ENCODE measurements at regions not wholly inside any gene's neighbourhood (a gene's known extent, or its start where the extent isn't known, plus 50 kb on each side); places are given as distances from the start of the nearest gene placed in this dataset.

GRCh38 chr2:64211276-64211921 is 67.2 kb upstream of the PELI1 start (continued):
- no peak for TF ChIP-seq ZNF462 (CRISPR knock-in tag; IDR thresholded peaks at IDR 0.05)

GRCh38 chr2:64212346-64212745 is 68.1 kb upstream of the PELI1 start:
- H3K9me2 ChIP-seq (ENCODE audit: insufficient read depth), result no peaks in the 10 kb centered on the region; the same call in 1 of the 2 replicates
- no peaks in the 10 kb centered on the region for H3F3A ChIP-seq (replicated peaks; ENCODE audit: low read depth)
- H3K9me3 Mint-ChIP-seq, result no peaks in the 10 kb centered on the region; the same call in 1 of the 3 replicates
- no peaks in the 10 kb centered on the region for H3K27me3 ChIP-seq (ENCODE audit: insufficient read depth)
- TF ChIP-seq NANOG (IDR thresholded peaks at IDR 0.05; ENCODE audit: borderline replicate concordance) (peak; percentile 17; the same call in 1 of the 2 replicates), EZH2phosphoT487 (IDR thresholded peaks at IDR 0.05; ENCODE audit: unreplicated experiment) (no peak)
- peak overlapping the region; percentile 3; the same call in 1 of the 2 replicates for H3K4me2 ChIP-seq
- no peaks in the 10 kb centered on the region for H4K20me1 ChIP-seq (replicated peaks; ENCODE audit: insufficient read depth)
- H3K27me3 Mint-ChIP-seq (ENCODE audit: insufficient read depth, low read depth, poor library complexity), result peaks cover 6% of the 10 kb centered on the region
- no peaks in the 10 kb centered on the region for H3K79me2 ChIP-seq (replicated peaks; ENCODE audit: insufficient read depth)
- no peak overlapping the region; the same call in none of the 2 replicates for H3K27ac Mint-ChIP-seq
- no peak overlapping the region for H3K27ac ChIP-seq (ENCODE audit: low read depth)
- no peak for DNase-seq (ENCODE audit: low spot score)
- peak; percentile 27; the same call in 2 of the 3 replicates for ATAC-seq
- peaks cover 28% of the 10 kb centered on the region for H3K4me1 ChIP-seq (ENCODE audit: insufficient read depth)
- H3K4me3 Mint-ChIP-seq, result no peak overlapping the region
- no peak overlapping the region for H2AFZ ChIP-seq
- H3K4me3 ChIP-seq, result no peak overlapping the region
- peaks cover 3% of the 10 kb centered on the region; the same call in 1 of the 3 replicates for H3K36me3 Mint-ChIP-seq (ENCODE audit: low read depth)
- no peaks in the 10 kb centered on the region for H3K36me3 ChIP-seq (ENCODE audit: insufficient read depth)
- peaks cover 31% of the 10 kb centered on the region for H3K4me1 Mint-ChIP-seq

All from GM23338 (cell line).